ENCODE measurements at regions not wholly inside any gene's neighbourhood (a gene's known extent, or its start where the extent isn't known, plus 50 kb on each side); places are given as distances from the start of the nearest gene placed in this dataset.
A peak's percentile ranks its signal among the peaks of the same experiment; 100 is the strongest.
"Not testable (repeated sequence)": the region's sequence is repeated elsewhere in the genome, so short reads cannot be mapped to it uniquely, and the experiment has no call there.

GRCh38 chr16:29234536-29235275, 171.8 kb downstream of the NPIPB11 start:
- not testable (repeated sequence) for DNase-seq

DNA sequence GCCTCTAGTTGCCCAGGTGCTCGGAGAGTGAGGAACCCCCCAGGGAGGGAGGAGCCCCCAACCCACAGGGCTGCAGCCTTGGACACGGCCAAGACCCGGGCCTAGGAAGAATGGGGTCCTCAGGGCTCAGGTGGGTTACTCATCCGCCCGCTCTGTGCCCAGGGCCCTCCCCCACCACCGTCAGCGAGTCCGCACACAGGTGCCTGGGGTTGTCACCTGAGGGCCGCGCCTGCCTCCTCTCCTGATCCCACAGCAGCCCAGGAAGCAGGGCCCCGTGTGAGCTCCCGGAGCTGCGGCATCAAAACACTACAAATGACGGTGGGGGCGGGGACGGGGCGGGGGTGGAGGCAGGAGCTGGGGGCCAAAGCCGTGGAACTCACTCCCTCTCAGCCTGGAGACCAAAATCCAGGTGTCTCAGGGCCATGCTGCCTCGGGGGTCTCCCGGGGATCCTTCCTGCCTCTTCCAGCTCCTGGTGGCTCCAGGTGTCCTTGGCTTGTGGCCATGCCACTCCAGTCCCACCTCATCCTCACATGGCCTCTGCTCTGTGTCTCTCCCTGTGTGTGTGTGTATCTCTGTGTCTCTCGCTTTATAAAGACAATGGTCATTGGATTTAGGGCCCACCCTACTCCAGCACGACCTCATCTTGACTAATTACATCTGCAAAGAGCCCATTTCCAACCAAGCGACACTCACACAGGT, 172.7 kb downstream of the NPIPB11 start:
- DNase-seq, result not testable (repeated sequence)

- no peak for DNase-seq
Measured at GRCh38 chr16:29232811-29233704, 173.5 kb downstream of the NPIPB11 start.

- not testable (repeated sequence) for DNase-seq
Measured at GRCh38 chr16:29232160-29232705, 174.3 kb downstream of the NPIPB11 start.

GRCh38 chr16:29231244-29231643, 175.3 kb downstream of the NPIPB11 start:
- peak; percentile 64 for DNase-seq

DNA sequence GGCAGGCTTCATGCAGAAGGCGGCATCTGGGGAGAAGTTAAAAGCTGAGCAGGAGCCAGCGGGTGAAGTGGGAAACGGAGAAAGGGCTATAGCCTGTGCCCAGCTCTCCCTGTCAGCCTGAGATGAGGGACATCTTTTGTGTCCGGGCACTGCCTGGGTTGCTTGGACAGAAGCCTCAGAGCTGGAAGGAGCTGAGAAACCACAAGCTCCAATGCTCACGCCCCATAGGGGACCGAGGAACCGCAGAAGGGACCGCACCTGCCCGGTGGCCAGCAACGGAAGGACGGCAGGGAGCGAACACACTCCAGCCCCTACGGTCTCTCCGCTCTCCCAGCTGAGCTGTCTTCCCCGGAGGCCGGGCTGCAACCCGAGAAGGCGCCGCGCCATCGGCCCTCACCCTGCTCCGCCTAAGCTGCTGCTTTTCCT, 175.8 kb downstream of the NPIPB11 start:
- peak; percentile 69 for DNase-seq

DNA sequence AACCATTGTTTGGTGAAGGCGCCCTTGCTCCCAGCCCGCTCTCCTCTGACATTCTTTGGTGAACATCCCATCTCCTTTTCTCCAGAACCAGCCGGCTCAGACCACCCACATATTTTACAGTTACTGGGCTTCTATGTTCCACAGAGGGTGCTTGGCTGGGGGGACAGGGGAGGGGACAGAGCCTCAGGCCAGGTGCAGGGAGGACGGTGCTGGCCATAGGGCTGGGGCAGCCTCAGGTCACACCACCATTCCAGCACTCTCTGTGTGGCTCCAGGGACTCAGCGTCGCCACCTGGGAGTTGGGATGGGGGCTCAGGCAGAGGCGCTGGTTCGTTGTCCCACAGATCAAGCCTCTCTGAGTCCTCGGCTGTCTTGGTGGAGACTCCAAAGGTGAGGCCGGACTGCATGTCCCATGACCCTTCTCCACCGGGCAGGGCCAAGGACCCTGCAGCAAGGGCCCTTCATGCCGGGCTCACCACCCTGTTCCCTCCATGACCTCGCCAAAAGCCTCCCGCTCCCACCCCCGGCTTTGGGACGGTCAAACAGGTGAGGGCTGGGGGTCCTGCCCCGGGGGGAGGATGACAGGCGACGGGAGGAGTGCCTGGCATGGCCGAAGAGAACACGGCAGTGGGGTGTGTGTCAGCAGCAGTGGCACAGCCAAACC, 176.4 kb downstream of the NPIPB11 start:
- not testable (repeated sequence) for DNase-seq

DNA sequence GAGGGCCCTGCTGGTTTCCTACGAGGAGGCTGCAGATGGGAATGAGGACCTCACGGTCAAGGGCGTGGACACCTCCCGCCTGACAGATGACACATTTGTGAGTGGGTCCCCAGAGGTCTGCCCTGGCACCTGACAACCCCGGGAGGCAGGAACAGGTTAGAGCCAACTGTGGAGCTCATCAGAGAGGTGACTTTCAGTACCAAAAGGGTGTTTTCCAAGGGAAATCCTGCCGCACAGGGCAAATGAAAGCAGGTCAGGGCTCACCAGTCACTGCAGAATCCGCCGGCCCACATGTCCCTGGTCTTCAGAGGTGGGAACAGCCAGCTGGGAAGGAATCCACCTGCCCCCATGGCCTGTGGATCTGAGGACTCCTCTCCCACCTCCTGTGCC, 176.9 kb downstream of the NPIPB11 start:
- not testable (repeated sequence) for DNase-seq

- not testable (repeated sequence) for DNase-seq
Measured at GRCh38 chr16:29228664-29229611, 177.6 kb downstream of the NPIPB11 start.

DNA sequence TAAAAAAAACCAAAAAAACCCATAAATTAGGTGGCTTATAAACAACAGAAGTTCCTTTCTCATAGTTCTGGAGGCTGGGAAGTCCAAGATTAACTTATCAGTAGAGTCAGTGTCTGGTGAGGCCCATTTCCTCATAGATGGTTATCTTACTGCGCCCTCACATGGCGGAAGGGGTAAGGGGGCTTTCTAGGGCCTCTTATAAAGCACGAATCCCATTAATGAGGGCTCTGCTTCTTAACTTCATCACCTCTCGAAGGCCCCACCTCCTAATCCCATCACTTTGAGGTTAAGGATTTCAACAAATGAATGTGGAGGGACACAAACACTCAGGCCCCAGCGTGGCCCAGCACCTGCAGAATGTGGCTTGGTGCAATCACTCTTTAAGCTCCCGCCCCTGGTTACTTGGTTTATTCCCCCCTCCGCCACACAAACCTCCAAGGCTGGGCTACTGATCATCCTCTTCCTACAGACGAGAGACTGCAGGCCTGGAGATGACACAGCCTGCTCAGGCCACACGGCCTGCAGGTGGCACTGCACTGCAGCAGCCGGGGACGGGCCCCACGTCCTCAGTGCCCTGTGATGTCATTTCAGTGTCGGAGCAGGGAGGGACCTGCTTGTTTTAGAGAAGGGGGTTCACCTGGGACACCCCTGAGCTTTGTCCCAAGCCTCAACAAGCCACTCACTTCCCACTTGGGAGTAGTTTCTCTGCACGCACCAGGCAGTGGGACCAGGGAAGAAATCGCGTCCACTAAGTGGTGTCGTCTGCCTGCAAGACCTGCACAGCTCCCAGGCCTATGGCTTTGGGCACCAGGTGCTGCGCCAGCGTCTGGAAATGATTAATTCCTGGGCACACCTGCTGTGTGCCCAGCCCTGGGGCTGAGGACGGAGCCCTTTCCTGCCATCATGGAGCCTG, 178.5 kb downstream of the NPIPB11 start:
- peak; percentile 46 for DNase-seq

GRCh38 chr16:29226782-29227181, 179.7 kb downstream of the NPIPB11 start:
- no peak for DNase-seq

DNA sequence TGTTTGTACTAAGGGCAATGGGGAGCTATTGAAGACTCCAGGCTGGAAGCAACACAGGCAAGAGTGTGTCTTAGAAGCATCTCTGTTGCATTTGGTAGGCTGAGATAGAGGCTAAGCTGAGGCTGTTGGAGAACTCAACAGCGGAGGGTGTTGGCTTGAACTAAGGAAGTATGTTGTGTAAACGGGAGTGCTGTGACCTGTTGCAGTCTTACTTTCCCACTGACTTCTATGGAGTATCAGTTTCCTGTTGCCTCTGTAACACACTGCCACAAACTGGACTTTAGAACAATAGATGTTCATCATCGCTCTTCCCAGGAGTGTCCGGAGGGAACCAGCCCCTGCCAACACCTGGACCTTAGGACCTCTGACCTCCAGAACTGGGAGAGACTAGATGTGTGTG, 181.8 kb downstream of the NPIPB11 start:
- not testable (repeated sequence) for DNase-seq

DNA sequence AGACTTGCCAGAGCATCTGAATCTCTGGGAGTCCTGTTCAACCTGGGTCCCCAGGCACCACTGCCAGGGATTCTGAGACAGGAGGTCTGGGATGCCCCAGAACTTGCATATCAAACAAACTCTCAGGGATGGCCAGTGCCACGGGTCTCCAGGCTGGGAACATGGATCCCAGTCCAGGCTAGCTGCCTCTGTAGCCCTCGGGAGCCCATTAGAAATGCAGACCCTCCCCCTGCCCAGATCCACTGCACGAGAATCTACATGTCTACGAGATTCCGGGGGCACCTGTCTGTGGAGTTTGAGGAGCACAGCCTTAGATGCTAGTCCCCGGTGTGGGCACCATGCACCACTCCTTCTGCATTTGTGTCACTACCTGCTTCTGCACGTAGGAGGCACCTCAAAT, 183.9 kb downstream of the NPIPB11 start:
- not testable (repeated sequence) for DNase-seq

GRCh38 chr16:29222008-29222407, 184.5 kb downstream of the NPIPB11 start:
- not testable (repeated sequence) for DNase-seq

- not testable (repeated sequence) for DNase-seq
Measured at GRCh38 chr16:29221281-29221955, 185.1 kb downstream of the NPIPB11 start.

DNA sequence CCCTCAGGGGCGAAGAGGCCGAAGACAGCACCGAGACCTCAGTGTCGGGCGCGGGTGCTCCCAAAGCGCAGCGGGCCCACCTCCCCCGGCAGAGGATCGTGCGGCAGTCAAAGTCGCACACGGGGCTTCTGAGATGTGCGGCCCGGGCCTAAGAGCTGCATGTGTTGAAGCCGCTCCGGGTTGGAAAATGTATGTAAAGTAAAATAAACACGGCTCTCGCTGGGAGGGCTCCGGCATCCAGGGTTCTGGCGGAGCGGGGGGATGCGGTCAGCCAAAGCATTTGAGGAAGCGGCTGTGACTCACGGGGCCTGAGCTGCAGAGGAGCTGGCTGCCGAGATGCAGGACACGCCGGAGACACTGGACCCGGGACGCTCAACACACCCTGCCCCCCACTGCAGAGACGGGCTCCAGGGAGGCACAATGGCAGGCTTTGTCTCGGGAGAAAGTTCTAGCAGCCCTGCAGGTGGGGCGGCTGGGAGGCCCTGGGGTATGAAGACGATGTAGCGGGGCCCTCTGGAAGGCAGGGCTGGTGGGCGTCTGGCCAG, 185.8 kb downstream of the NPIPB11 start:
- peak; percentile 68 for DNase-seq

DNA sequence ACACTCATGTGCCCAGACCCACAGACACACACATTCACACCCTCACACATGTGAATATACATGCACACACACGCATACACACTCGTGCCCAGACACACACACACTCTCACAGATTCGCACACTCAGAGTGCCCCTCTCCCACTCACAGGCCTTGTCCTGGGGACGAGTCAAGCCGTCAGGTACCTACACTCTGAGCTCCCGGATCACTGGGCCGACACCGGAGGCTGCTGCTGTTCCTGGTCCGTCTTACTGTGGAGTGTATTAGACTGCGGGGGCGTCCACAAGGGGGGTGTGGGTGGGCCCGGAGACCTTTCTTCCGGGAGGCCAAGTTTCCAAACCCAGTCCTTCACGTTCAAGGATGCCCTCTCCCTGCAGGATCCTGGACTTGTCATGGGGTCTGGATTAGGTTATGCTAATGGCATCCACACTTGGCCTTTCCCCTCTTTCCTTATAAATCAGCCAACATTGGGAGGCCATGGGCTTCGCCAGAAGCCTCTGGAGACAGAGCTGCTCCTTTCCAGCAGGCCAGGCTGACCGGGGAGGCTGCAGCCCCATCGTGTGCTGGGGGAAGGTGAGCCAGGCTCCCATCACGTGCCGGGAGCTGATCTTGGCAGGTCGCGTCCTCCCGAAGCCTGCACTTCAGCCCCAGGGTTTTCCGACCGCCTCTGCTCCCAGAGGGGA, 186.4 kb downstream of the NPIPB11 start:
- not testable (repeated sequence) for DNase-seq

DNA sequence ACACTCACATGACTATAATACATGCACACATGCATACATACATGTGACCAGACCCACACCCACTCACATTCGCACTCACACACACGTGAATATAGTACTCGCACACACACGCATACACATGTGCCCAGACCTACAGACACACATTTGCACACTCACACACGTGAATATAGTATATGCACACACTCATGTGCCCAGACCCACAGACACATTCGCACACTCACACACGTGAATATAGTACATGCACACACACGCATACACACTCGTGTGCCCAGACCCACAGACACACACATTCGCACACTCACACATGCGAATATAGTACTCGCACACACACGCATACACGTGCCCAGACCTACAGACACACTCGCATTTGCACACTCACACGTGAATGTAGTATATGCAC, 186.9 kb downstream of the NPIPB11 start:
- not testable (repeated sequence) for DNase-seq

Data from right kidney (tissue), 1 donor.